GM10266 (cell line): ENCODE measurements at regions not wholly inside any gene's neighbourhood (a gene's known extent, or its start where the extent isn't known, plus 50 kb on each side); places are given as distances from the start of the nearest gene placed in this dataset.

Experiments
- DNase-seq: peaks from one replicate; pipeline ENCODE4 v3.0.0; 2012; ENCODE audit errors: extremely low spot score
- TF ChIP-seq, protein P1 (sequence below): IDR thresholded peaks from 2 replicates; pipeline ENCODE4 v1.5.1; 2012; ENCODE audit warnings: mild to moderate bottlenecking, low read depth; ENCODE audit not compliant: control insufficient read depth, insufficient read depth; ENCODE audit errors: missing control alignments

DNA sequence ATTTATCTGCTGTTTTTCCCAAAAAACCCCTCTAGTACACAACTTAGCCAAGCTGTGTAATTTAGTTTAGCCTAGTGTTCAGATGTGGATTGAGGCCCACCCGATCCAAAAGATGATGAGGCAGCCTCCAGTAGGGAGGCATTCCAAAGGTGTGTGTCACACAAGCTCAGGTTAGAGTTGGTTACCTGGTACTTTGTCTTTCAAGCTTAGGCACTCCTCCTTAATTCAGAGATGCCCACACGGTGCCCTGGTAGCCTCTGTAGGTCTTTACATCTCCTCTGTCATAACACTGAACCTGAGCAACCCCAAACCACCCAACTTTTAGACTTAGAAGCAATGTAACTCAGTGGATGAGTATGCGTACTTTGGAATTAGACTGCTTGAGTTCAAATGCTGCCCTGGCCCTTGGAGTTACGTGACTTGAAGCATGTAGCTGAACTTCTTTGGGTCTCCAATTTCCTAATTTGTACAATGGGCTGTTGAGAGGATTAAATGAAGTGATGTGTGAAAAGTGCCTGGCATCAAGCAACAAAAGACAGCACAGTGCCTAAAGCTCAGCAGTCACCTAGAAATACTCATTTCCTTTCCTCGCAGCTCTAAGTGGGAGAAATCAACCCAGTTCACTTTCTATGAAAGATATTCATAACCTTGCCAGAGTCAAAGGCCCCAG, 284.6 kb upstream of the RARB start:
- TF ChIP-seq, protein P1, sequence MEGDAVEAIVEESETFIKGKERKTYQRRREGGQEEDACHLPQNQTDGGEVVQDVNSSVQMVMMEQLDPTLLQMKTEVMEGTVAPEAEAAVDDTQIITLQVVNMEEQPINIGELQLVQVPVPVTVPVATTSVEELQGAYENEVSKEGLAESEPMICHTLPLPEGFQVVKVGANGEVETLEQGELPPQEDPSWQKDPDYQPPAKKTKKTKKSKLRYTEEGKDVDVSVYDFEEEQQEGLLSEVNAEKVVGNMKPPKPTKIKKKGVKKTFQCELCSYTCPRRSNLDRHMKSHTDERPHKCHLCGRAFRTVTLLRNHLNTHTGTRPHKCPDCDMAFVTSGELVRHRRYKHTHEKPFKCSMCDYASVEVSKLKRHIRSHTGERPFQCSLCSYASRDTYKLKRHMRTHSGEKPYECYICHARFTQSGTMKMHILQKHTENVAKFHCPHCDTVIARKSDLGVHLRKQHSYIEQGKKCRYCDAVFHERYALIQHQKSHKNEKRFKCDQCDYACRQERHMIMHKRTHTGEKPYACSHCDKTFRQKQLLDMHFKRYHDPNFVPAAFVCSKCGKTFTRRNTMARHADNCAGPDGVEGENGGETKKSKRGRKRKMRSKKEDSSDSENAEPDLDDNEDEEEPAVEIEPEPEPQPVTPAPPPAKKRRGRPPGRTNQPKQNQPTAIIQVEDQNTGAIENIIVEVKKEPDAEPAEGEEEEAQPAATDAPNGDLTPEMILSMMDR: no peak
- DNase-seq: no peak

DNA sequence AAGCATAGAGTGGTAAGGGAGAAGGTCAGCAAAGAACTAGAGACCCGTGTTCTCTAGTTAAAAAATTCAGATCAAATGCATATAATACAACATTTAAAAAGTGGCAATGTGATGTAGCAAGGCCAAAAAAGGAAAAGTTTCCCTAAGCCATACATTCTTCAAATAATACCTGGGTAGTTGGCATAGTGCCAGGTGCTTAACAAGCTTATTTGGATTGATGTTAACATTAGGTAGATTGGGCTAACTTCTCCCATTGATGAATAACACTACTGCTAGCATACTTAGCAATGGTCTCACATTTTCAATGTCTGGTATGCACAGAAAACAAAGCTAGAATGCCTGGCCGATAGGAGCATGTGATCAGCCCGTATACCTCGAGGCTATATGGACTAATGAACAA, 283.6 kb upstream of the RARB start:
- TF ChIP-seq, protein P1: no peak
- no peak for DNase-seq

DNA sequence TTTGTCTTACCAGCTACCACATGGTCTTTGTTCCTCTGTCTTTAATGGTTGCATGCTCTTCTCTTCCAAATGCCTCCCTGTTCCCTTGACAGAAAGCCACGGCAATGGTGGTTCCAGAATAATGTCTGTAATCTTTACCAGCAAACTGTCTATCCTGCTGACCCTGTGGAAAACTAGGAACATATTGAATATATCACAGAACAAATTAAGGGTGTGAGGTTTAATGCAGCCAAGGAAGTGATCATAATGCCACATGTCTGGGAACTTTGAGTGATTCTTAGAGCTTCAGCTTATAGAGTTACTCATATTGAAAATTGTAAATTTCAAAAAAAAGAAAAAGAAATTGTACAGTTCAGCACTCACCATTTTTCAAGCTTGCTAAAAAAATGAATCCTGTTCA, 282.9 kb upstream of the RARB start:
- TF ChIP-seq, protein P1: no peak
- DNase-seq: no peak

DNA sequence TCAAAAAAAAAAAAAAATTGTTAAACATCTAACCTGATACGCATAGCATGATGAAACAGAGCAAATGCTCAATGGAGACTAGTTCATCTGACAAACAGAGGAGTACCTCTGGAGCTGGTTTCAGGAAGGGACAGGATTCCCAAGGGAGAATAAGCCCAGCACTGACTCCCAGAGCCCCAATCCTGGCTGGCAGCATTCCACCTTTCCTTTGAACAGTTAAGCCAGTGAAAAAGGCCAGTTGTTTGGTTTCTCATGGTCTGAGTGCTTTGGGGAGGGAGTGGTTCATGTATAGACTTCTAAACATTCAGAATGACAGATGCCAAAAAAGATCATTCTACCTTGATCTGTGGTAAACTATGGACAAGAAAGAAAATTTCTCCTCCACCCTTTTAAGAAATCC, 277.9 kb upstream of the RARB start:
- no peak for DNase-seq
- TF ChIP-seq, protein P1: no peak

DNA sequence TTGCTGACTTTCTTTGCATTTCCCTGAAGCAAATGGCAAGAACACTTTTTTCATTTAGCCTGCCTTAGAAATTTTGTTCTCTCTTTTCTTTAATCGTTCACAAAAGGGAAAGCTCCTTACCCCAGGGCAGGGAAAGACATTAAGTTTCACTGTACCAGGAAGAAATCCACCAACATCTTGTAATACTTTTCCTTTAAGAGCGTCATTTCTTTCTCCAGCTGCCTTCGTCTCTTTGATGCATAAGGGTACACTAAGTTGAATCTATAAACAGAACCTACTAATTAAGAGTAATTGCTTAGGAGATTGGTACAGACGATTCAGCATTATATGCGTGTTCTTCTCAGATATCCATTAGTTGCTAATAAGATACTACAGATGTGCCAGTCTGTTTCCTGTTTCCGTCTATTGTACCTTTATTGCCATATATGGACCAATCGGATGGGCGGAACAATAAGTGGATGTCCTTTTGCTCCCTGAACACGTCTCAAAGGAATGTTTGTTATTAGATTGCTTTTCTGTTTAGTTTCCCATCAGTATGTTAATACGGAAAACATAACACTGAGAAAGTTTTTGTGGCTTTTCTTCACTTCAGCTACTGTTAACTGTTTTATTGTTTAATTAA, 276.7 kb upstream of the RARB start:
- TF ChIP-seq, protein P1: no peak
- no peak for DNase-seq

DNA sequence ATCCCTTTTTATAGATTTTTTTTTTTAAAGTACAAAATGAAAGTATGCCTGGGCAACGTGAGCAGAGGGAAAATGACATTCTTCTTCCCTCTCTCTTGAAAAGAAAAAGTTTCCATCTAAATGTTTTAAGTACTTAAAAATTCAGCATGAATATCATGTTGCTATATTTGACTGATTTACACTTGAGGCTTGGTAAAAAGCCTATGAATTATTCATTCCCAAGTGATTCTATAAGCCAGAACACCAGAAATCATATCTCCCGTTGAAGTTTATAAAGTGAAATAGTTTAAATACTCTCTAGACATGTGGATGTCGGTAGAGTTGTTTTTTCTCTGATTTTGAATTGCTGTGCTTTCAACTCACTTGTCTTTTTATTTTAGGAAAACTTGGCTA, 276.2 kb upstream of the RARB start:
- TF ChIP-seq, protein P1: no peak
- DNase-seq: no peak

DNA sequence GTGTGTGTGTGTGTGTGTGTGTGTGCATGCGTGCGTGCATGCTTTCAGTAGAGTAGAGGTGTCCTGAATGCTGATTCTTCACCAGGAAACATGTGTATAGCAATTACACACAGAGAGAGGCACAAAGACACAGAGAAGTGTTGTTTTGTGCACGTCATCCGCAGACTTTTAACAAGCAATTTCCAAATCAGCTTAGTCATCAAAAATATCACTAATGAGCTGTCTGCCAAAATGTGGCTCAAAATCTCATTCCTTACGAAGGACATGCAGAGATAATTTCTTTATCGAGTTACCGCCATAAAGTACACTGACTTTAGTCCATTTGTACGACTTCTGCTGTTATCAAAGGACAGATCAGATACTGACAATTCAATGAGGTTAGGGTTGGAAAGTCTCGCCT, 274.9 kb upstream of the RARB start:
- DNase-seq: no peak
- TF ChIP-seq, protein P1: no peak
